GM12874 (cell line): ENCODE measurements at regions not wholly inside any gene's neighbourhood (a gene's known extent, or its start where the extent isn't known, plus 50 kb on each side); places are given as distances from the start of the nearest gene placed in this dataset.

Experiments used
- CTCF ChIP-seq: IDR thresholded peaks from 2 replicates; pipeline ENCODE4 v1.5.1; 2011; ENCODE audit warnings: low read depth, mild to moderate bottlenecking, control low read depth, low read length, moderate library complexity; ENCODE audit not compliant: insufficient read depth

DNA sequence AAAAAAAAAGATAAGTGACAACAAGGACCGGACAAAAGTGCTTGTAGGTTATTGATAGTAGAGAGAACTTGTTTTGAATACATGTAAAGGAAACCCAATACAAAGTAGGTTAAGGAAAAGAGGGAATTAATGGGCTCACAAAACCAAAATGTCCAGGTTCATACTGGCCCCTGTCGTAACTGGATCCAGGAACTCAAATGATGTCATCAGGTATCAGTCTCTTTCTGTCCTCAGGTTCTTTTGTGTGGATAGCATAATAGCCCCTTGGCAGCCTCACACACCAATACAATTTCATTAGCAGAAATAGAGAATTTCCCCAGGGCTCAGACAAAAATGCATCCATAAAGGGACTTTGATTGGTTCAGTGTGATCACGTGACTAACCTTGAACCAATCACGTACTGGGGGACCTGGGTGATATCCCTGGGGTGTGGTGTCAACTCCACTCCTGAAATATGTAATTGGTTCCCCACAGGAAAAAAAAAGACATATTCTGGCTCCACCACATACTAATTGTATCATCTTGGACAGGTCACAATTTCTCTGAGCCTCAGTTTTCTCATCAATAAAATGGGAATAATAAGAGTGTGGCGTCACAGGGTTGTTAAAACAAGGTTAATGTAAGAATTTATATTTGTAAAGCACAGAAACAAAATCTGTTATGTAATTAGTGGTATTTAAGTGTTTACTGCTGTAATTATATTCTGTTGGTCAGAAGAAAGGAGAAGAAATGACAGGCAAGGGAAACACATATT, 174.8 kb downstream of the PDGFRA start:
- no peak for TF ChIP-seq CTCF

DNA sequence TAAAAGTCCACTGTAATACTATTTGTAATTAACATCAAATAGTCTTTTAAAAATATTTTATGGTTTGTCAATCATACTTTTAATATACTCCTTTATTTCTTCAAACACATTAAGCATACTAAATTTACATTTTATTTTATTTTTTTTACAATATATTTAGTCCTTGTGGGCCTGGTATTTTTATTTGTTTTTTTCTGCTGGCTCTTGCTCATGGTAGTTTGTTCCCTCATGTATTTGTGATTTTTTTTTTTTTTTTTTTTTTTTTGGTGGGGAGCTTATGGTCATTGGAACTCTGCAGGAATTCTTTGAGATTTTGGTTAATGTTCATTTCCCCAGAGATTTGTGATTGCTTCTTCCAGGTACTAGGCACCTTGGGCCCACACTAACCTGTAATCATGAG, 185.5 kb downstream of the PDGFRA start:
- TF ChIP-seq CTCF = no peak

DNA sequence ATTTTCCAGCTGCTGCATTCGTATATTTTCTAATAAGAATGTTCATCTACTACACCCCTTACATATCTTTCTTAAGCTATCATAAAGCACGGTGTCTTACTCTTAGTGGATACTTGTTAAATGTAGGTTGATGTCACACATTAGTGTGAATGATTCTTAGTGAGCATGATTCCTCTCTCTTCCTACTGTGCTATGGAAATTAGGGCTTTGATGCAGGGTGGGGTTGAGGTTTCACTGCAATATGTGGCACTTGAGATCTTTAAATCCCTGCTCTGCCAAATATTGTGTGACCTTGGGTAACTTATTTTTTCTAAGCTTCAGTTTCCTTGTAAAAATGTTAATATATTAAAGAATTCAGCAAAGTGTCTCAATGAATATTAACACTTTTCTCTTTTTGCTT, 188.4 kb downstream of the PDGFRA start:
- no peak for TF ChIP-seq CTCF

DNA sequence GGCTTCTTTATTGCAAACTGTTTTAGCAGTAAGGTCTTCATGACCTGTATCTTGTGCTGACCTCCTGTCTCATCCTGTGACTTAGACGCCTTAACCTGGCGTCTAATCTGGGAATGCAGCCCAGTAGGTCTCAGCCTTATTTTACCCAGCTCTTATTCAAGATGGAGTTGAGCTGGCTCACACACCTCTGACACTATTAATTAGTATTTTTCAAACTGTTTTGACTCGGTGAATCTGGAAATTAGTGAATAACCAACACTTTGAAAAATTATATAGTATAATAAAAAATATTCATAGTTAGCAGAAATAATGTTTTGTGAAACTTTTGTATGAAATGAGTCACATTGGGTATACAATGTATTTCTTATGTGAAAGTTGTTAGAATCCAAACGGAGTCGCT, 189.4 kb downstream of the PDGFRA start:
- TF ChIP-seq CTCF = no peak

DNA sequence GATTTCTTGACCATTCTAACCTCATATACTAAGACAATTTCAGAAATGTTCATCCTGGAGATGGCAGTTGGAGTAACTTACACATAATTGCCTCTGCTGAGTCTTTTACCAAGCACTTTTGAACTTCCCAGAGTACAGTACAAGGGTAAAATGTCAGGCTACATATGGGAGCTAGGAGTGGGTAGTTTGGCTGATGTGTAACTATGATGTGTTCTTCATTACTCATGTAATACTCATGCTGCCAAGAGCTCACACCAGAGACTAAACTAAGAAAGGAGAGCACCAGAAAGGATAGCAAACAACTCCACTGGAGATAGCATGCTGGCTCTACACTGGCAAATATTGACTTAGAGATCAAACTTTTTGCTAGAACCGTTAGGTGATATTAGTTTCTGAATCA, 194.0 kb downstream of the PDGFRA start:
- no peak for TF ChIP-seq CTCF

DNA sequence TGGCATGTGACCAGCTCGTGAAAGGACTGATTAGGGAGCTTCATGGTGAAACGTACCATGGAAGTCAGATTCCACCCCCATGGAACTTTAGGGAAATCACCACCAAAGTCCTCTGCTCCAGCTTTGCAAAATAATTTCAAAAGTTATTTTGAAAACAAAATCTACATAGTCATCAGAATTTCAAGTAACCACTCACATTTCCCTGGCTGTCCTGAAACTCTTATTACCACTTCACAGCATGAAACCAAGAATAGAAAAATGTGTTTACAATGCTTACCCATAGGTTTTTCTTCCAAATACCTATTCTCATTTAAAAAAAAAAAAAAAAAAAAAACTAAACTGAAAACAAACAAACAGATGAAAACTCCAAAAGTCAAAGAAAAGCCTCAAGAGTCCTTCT, 198.7 kb downstream of the PDGFRA start:
- TF ChIP-seq CTCF = no peak

GRCh38 chr4:54428940-54429339, 199.8 kb downstream of the PDGFRA start:
- no peak for TF ChIP-seq CTCF
